ENCODE measurements at regions not wholly inside any gene's neighbourhood (a gene's known extent, or its start where the extent isn't known, plus 50 kb on each side); places are given as distances from the start of the nearest gene placed in this dataset.

DNA sequence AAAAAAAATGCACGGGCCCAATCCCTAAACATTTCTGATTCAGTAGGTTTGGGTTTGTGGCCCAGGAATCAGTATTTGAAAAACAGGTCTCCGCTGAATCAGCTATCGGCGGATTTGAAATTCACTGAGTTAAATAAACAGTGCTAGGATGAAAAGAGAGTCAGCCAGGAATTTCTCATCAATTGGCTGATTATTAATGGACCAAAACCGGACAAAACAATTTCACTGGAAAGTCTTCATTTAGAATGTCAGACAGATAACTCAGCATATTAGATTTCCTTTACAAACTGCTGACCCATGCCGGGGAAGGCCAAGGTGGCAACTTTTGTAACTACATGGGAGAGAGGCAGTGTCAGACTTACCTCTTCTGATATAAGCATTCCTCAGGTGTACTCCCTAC is 99.4 kb upstream of the LSM6 start:
- FAIRE-seq (no peak), DNase-seq (ENCODE audit: low read depth in 1 of 2, low spot score in 2 of 2) (no peak)
- WGBS, 2 experiments (ENCODE audit: extremely low coverage in 1 of 2, insufficient coverage in 1 of 2, insufficient read length in 1 of 2, insufficient replicate concordance in 2 of 2, low coverage in 1 of 2, low lambda C conversion rate in 2 of 2, missing lambda C conversion rate in 1 of 2): 85% methylated on average over 6 of the region's 6 CpGs; no CpG with 5 or more reads in 1 of the 2 experiments
- H2AK5ac ChIP-seq (ENCODE audit: low read depth, low read length): no peak overlapping the region
- ChIA-PET POLR2A (ENCODE audit: partially characterized antibody) (no interaction called here), CTCF (ENCODE audit: partially characterized antibody) (interaction anchor here (0.6 to 1.1 kb wide), 2 partner anchors 21 to 124 kb away, joined by 3 read pairs; no protein-coding TSS in a partner anchor)
- H4K91ac ChIP-seq (replicated peaks; ENCODE audit: insufficient read length, low read length): no peak overlapping the region
- H4K20me1 ChIP-seq (replicated peaks in 1 of 2; ENCODE audit: control insufficient read depth in 1 of 2, insufficient read depth in 2 of 2, low read length in 2 of 2): no peaks in the 10 kb centered on the region
- H2BK20ac ChIP-seq (ENCODE audit: low read length): no peak overlapping the region
- no peaks in the 10 kb centered on the region for H3K36me3 ChIP-seq (ENCODE audit: control insufficient read depth in 2 of 4, insufficient read depth in 4 of 4, low read length in 3 of 4)
- H3K14ac ChIP-seq (ENCODE audit: insufficient read length): no peak overlapping the region
- H3K9ac ChIP-seq (replicated peaks in 1 of 4; ENCODE audit: extremely low read depth in 1 of 4, low read depth in 3 of 4, low read length in 3 of 4): no peak overlapping the region
- no peaks in the 10 kb centered on the region for H3K4me1 ChIP-seq (replicated peaks in 1 of 4; ENCODE audit: control insufficient read depth in 3 of 4, insufficient read depth in 4 of 4, low read length in 3 of 4)
- no peak overlapping the region for H3K4me2 ChIP-seq (ENCODE audit: insufficient read depth in 1 of 2, low read depth in 2 of 2, low read length in 2 of 2)
- no peak overlapping the region for H3K4ac ChIP-seq (replicated peaks; ENCODE audit: insufficient read length, low read depth, low read length)
- H4K5ac ChIP-seq (ENCODE audit: insufficient read length, low read depth, low read length): no peak overlapping the region
- no peak overlapping the region for H3K18ac ChIP-seq (ENCODE audit: extremely low read depth, low read length)
- H3K4me3 ChIP-seq (ENCODE audit: extremely low read depth in 1 of 4, insufficient read depth in 2 of 4, low read depth in 3 of 4, low read length in 4 of 4): no peak overlapping the region
- no peak overlapping the region for H3K27ac ChIP-seq (ENCODE audit: low read depth, low read length)
- H4K8ac ChIP-seq (ENCODE audit: extremely low read depth, insufficient read depth, low read length): no peak overlapping the region
- no peak overlapping the region for H2BK12ac ChIP-seq (ENCODE audit: low read depth, low read length)
- H2BK120ac ChIP-seq (replicated peaks; ENCODE audit: low read depth, low read length): no peak overlapping the region
- H3K23me2 ChIP-seq (ENCODE audit: low read depth, low read length): no peaks in the 10 kb centered on the region
- no peak overlapping the region for H2BK5ac ChIP-seq (ENCODE audit: low read depth, low read length)
- H2AFZ ChIP-seq (ENCODE audit: low read length): no peak overlapping the region
- no peaks in the 10 kb centered on the region for H3K79me2 ChIP-seq (ENCODE audit: control insufficient read depth in 1 of 2, insufficient read depth in 2 of 2, low read length in 2 of 2)
- no peaks in the 10 kb centered on the region for H3K9me3 ChIP-seq (ENCODE audit: insufficient read depth in 2 of 2, low read depth in 1 of 2, low read length in 1 of 2)
- no peak overlapping the region for H3K23ac ChIP-seq (ENCODE audit: insufficient read length)
- no peaks in the 10 kb centered on the region for H3K27me3 ChIP-seq (replicated peaks in 1 of 4; ENCODE audit: control insufficient read depth in 3 of 4, extremely low read depth in 1 of 4, insufficient read depth in 3 of 4, low read length in 3 of 4)
- H3K79me1 ChIP-seq (ENCODE audit: low read depth, low read length): no peaks in the 10 kb centered on the region
- no peak overlapping the region for H3K56ac ChIP-seq (replicated peaks; ENCODE audit: insufficient read length, low read depth, low read length)
- H2BK15ac ChIP-seq (ENCODE audit: low read length): no peak overlapping the region
- TF ChIP-seq RAD21 (IDR thresholded peaks at IDR 0.05 in 1 of 2, conservative IDR thresholded peaks at IDR 0.05 in 1 of 2; ENCODE audit: low read depth in 2 of 2, low read length in 2 of 2) (no peak), SP2 (IDR thresholded peaks at IDR 0.05; ENCODE audit: low read length) (no peak), SUZ12 (IDR thresholded peaks at IDR 0.05; ENCODE audit: low read length) (no peak), BCL11A (IDR thresholded peaks at IDR 0.05; ENCODE audit: low read depth in 2 of 2, low read length in 2 of 2) (no peak), NRF1 (IDR thresholded peaks at IDR 0.05; ENCODE audit: low read depth, low read length) (no peak), RXRA (IDR thresholded peaks at IDR 0.05; ENCODE audit: insufficient read depth, low read depth, low read length) (no peak), POLR2AphosphoS5 (IDR thresholded peaks at IDR 0.05; ENCODE audit: low read depth, low read length) (no peak), MAFK (IDR thresholded peaks at IDR 0.05; ENCODE audit: low read depth, low read length) (no peak)
- TF ChIP-seq, protein P1, sequence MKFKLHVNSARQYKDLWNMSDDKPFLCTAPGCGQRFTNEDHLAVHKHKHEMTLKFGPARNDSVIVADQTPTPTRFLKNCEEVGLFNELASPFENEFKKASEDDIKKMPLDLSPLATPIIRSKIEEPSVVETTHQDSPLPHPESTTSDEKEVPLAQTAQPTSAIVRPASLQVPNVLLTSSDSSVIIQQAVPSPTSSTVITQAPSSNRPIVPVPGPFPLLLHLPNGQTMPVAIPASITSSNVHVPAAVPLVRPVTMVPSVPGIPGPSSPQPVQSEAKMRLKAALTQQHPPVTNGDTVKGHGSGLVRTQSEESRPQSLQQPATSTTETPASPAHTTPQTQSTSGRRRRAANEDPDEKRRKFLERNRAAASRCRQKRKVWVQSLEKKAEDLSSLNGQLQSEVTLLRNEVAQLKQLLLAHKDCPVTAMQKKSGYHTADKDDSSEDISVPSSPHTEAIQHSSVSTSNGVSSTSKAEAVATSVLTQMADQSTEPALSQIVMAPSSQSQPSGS (IDR thresholded peaks at IDR 0.05; ENCODE audit: low read length): no peak

Data from H1 (cell line).